PFSK-1 (cell line): ENCODE measurements at regions not wholly inside any gene's neighbourhood (a gene's known extent, or its start where the extent isn't known, plus 50 kb on each side); places are given as distances from the start of the nearest gene placed in this dataset.

Experiments used
- FOXP2 ChIP-seq: optimal IDR thresholded peaks from 2 replicates; pipeline ENCODE3; 2011; ENCODE audit warnings: borderline replicate concordance, control low read depth, inconsistent platforms; ENCODE audit not compliant: insufficient read depth; ENCODE audit errors: extremely low read length, extremely low read depth
- POLR2AphosphoS5 ChIP-seq: IDR thresholded peaks from 2 replicates; pipeline ENCODE4 v1.6.1; 2012; ENCODE audit warnings: low read depth, mild to moderate bottlenecking, control low read depth, low read length, moderate library complexity
- SIN3A ChIP-seq: IDR thresholded peaks from 2 replicates; pipeline ENCODE4 v1.6.1; 2012; ENCODE audit warnings: mild to moderate bottlenecking, low read length, moderate library complexity, borderline replicate concordance; ENCODE audit not compliant: insufficient read depth
- TAF1 ChIP-seq: IDR thresholded peaks from 2 replicates; pipeline ENCODE4 v1.6.1; 2012; ENCODE audit warnings: low read length, control low read depth, borderline replicate concordance; ENCODE audit not compliant: insufficient read depth
- TF ChIP-seq, protein P1 (sequence below), 2 experiments: IDR thresholded peaks; 2 replicates each; pipeline versions ENCODE4 v1.6.1 to v1.8.0; 2011 to 2012; ENCODE audit warnings: low read depth in 2 of 2, low read length in 2 of 2, control low read depth in 1 of 2, inconsistent platforms in 1 of 2, mild to moderate bottlenecking in 1 of 2, moderate library complexity in 1 of 2; ENCODE audit not compliant: insufficient read depth in 1 of 2

DNA sequence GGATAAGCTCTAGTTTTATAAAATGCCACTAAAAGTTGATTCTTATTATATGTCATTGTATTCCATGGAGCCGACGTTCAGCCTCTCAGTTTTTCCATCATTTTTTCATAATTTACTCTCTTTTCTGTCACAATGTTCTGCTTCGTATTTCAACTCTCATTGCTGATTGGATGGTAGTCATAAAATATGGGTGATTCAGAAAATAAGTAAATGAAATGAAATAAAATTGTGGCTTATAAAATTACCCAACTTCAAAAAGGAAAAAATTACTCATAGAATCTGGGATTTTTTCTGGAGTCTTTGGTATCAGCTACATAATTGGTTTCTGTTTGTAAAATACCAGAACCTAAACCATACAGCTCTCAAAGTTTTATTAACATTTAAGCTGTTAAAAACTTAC lies 139.7 kb upstream of the ITGA4 start:
- TF ChIP-seq POLR2AphosphoS5, result no peak
- TF ChIP-seq, protein P1, sequence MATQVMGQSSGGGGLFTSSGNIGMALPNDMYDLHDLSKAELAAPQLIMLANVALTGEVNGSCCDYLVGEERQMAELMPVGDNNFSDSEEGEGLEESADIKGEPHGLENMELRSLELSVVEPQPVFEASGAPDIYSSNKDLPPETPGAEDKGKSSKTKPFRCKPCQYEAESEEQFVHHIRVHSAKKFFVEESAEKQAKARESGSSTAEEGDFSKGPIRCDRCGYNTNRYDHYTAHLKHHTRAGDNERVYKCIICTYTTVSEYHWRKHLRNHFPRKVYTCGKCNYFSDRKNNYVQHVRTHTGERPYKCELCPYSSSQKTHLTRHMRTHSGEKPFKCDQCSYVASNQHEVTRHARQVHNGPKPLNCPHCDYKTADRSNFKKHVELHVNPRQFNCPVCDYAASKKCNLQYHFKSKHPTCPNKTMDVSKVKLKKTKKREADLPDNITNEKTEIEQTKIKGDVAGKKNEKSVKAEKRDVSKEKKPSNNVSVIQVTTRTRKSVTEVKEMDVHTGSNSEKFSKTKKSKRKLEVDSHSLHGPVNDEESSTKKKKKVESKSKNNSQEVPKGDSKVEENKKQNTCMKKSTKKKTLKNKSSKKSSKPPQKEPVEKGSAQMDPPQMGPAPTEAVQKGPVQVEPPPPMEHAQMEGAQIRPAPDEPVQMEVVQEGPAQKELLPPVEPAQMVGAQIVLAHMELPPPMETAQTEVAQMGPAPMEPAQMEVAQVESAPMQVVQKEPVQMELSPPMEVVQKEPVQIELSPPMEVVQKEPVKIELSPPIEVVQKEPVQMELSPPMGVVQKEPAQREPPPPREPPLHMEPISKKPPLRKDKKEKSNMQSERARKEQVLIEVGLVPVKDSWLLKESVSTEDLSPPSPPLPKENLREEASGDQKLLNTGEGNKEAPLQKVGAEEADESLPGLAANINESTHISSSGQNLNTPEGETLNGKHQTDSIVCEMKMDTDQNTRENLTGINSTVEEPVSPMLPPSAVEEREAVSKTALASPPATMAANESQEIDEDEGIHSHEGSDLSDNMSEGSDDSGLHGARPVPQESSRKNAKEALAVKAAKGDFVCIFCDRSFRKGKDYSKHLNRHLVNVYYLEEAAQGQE (IDR thresholded peaks at IDR 0.05; ENCODE audit: insufficient read depth in 1 of 2, low read depth in 2 of 2, low read length in 2 of 2), result no peak
- TF ChIP-seq TAF1, result no peak
- no peak for TF ChIP-seq SIN3A
- no peak for TF ChIP-seq FOXP2
